Hematopoietic multipotent progenitor cell (in vitro differentiated cells): ENCODE measurements at regions not wholly inside any gene's neighbourhood (a gene's known extent, or its start where the extent isn't known, plus 50 kb on each side); places are given as distances from the start of the nearest gene placed in this dataset.

Experiments used
- DNase-seq, 3 donors: peaks; one replicate each; pipeline ENCODE4 v3.0.0-alpha.2; 2011 to 2015; ENCODE audit warnings: low read depth in 2 of 3, low spot score in 2 of 3

GRCh38 chr15:95994418-95994817 is 336.1 kb upstream of the NR2F2 start:
- no peak for DNase-seq

GRCh38 chr15:95995375-95996168 is 334.9 kb upstream of the NR2F2 start:
- DNase-seq: peak in 1 of 3 donors; percentile 8

GRCh38 chr15:95996494-95996893 is 334.0 kb upstream of the NR2F2 start:
- DNase-seq: peak in 2 of 3 donors; percentile 24 to 59

- no peak for DNase-seq
Measured at GRCh38 chr15:95998935-95999334, 331.6 kb upstream of the NR2F2 start.

- no peak for DNase-seq
Measured at GRCh38 chr15:96002890-96003859, 327.3 kb upstream of the NR2F2 start.

DNA sequence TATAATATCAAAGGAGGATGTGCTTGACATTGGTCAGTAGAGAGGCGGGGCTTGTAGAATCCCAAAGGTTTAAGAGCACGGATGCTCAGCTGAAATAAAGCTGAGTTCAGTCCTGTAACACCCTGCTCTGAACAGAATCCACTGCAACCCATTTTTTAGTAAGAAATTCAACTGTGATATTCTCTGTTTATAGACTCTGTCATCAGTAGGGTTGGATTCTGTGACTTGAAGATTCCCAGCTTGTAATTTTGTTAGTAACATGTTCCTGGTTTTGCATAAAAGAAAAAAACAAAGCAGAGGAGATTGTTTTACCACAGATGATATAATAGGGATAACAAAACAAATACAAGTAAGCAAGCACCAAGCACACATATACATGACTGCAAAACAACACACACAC is 324.6 kb upstream of the NR2F2 start:
- no peak for DNase-seq

DNA sequence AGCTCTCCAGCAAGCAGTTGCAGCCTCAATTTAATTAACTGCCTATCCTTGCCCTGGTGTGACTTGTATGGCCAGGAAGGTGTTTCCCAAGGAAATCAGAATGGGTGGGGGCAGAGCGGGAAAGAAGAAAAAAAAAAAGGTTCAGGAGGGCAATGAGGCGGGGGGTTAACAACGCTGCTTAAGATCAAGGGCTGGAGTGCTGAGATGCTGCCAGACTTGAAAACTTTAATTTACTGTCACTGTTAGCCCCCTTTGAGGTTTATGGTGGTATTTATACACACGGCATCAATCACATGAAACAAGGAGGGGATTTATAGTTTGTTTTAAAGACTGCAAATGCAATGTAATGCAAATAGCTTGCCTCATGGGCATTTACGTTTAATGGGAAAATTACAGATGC is 319.4 kb upstream of the NR2F2 start:
- DNase-seq: no peak

DNA sequence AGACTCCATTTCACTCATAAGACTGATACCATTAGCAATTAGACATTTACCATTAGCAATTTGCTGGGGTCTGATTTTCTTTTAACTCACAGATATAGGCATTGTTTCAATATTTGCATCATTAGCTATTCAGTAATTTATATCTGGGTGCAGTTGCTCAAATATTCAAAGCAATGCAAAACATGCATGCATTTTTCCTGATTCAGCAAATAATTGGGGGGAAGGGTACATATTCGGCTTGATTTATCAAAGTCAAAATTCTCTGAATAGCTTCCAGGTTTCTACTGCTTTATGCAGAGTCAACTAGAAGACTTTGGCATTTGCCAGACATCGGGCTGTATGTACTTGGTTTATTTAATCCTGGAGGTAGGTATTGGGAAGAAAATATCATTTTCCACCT is 315.6 kb upstream of the NR2F2 start:
- DNase-seq: no peak

DNA sequence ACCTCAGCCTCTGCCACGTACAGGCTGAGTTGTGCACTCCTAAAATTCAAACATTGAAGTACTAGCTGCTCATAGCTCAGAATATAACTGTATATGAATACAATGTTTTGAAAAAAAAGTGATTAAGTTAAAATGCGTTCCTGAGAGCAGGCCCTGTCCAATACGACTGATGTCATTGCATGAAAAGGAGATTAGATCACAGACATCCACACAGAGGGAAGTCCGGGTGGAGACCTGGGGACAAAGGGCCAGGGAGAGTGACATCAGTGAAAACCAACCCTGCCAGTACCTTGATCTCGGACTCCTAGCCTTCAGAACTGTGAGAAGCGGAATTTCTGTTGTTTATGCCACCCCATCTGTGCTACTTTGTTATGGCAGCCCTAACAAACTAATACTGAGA is 311.4 kb upstream of the NR2F2 start:
- DNase-seq: no peak

- DNase-seq: no peak
Measured at GRCh38 chr15:96020133-96020532, 310.4 kb upstream of the NR2F2 start.

- DNase-seq: no peak
Measured at GRCh38 chr15:96020797-96021196, 309.7 kb upstream of the NR2F2 start.

- no peak for DNase-seq
Measured at GRCh38 chr15:96023081-96023480, 307.4 kb upstream of the NR2F2 start.

DNA sequence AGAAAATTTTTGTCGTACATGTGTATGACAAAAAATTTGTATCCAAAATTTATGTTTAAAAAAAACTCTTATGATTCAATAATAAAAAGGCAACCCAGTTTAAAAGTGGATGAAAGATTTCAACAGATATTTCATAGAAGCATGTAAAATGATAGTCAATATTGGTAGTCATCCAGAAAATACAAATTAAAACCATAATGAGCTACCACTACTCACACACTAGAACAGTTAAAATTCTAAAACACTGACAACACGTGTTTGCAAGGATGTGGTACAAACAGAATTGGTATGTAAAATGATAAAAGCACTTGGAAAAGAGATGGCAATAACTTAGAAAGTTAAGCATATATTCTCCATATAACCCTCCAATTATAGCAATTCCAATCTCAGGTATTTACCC is 303.0 kb upstream of the NR2F2 start:
- no peak for DNase-seq

DNA sequence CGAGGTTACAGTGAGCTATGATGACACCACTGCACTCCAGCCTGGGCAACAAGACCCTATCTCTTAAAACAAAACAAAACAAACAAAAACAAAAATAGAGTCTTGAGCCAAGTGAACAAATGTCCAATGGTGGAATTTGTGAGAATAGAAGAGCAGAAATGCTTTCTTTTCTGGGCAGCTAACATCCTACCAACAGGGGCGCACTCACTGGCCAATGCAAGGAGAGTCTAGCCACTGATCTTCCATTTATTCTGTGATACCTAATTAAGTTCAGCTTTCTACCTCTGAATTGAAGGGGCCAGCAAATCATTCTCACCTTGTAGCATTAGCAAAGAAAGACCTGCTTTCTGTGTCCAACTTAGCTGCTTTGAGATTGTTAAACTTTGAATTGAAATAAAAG is 301.9 kb upstream of the NR2F2 start:
- no peak for DNase-seq

DNA sequence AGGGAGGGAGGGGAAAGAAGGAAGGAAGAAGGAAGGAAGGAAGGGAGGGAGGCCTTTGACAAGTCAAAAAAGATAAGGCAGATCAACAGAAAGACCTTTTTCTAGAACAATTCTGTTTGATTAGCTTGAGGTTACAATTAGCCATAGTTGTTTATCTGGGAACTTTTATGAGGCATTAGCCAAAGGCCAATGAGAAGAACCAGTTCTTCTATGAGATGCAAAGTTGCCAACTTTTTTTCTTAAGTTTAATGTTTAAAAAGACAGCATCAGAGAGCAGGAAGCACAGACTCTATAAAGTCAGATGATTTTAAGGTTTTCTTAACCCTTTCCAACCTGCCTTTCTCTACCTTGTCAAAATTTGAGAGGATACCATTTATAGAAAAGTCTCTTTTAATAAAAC is 301.3 kb upstream of the NR2F2 start:
- no peak for DNase-seq

- no peak for DNase-seq
Measured at GRCh38 chr15:96031426-96032110, 298.9 kb upstream of the NR2F2 start.

GRCh38 chr15:96035091-96035490 is 295.4 kb upstream of the NR2F2 start:
- no peak for DNase-seq

GRCh38 chr15:96035635-96036034 is 294.9 kb upstream of the NR2F2 start:
- DNase-seq: no peak

GRCh38 chr15:96037584-96037983 is 292.9 kb upstream of the NR2F2 start:
- DNase-seq: peak in 2 of 3 donors; percentile 51 to 52

GRCh38 chr15:96038131-96038530 is 292.4 kb upstream of the NR2F2 start:
- no peak for DNase-seq

- no peak for DNase-seq
Measured at GRCh38 chr15:96038650-96039049, 291.9 kb upstream of the NR2F2 start.
